Upper lobe of left lung (tissue), 4 donors: ENCODE measurements at regions not wholly inside any gene's neighbourhood (a gene's known extent, or its start where the extent isn't known, plus 50 kb on each side); places are given as distances from the start of the nearest gene placed in this dataset.

Experiments used
- CTCF ChIP-seq, 6 experiments: fragments of 450-650 bp in 4 of 6; fragments of 200-600 bp in 2 of 6; sonication (generic) in 2 of 6; IDR thresholded peaks; one replicate each; pipeline ENCODE4 v1.5.1; 2016 to 2019; ENCODE audit warnings: antibody characterized with exemption in 6 of 6
- EP300 ChIP-seq, 4 donors: sonication (generic); formaldehyde crosslinking; IDR thresholded peaks; one replicate each; pipeline ENCODE4 v1.5.1; 2017; ENCODE audit warnings: antibody characterized with exemption in 4 of 4, control low read depth in 2 of 4
- POLR2A ChIP-seq, 4 donors: fragments of 450-650 bp; IDR thresholded peaks; one replicate each; pipeline ENCODE4 v1.5.1; 2016 to 2017; ENCODE audit warnings: antibody characterized with exemption in 4 of 4, mild to moderate bottlenecking in 2 of 4

GRCh38 chr6:103908898-103909297, 950.8 kb downstream of the HACE1 start:
- TF ChIP-seq CTCF (IDR thresholded peaks at IDR 0.05) = no peak
- TF ChIP-seq POLR2A (IDR thresholded peaks at IDR 0.05) = no peak
- TF ChIP-seq EP300 (IDR thresholded peaks at IDR 0.05) = no peak
